HG03108 (cell line): ENCODE measurements at regions not wholly inside any gene's neighbourhood (a gene's known extent, or its start where the extent isn't known, plus 50 kb on each side); places are given as distances from the start of the nearest gene placed in this dataset.
"Not testable (repeated sequence)": the region's sequence is repeated elsewhere in the genome, so short reads cannot be mapped to it uniquely, and the experiment has no call there.

Experiments
- ATAC-seq: cut with Tn5 transposase; IDR thresholded peaks from one replicate; pipeline ENCODE4 v1.9.1; 2021; ENCODE audit warnings: moderate library complexity; ENCODE audit not compliant: unreplicated experiment

DNA sequence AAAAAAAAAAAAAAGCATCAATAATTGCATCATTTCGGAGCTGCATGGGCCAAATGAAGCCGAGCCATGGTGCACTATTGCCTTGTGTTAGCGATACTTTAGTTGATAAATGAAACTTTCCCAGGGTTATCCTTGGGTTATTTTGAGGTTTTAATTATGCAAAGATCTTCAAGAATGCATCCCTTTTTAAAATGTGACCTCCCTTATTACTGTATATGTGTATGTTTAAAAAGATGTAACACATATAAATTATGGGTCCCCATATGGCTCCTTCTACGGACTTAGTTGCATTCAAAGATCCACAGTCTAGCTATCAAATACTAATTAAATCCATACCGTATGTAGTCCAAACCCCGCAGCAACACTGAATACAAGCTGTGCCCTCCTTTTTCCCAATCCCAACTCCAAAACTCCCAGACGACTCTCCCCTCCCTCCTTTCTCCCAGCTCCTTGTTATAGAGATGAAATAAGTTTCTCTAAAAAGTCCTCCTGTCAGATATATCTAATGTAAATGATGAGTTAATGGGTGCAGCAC, 129.3 kb upstream of the MAP1LC3B2 start:
- no peak for ATAC-seq

GRCh38 chr12:116430911-116431565, 128.1 kb upstream of the MAP1LC3B2 start:
- ATAC-seq: no peak

DNA sequence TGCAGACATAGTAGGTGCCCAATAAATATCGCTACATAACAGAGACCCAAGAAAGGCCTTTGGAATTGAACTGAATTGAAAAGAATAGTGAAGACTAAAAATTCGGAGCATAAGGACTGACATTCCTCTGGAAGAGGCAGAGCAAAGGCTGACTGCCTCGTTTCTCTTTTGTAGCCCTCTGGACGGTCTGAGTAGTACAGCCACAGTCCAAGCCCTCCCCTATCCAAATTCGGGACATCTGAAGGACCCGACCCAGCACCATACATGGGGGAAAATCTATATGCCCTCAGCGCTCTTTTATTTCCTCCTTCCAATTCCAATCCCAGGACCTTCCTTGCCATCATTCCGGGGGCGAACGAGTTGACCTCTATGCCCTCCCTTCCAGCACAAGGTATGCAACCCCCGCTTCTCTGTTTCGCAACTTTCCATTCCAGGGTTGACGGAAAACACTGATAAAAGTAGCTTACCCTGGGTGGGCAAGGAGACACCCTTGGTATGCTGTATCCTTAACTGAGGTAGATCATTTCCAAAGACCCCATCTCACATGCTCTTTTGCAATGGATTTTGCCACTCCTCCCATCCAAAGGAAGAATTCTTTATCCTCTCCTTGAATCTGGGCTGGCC, 127.4 kb upstream of the MAP1LC3B2 start:
- no peak for ATAC-seq

- ATAC-seq: no peak
Observed at GRCh38 chr12:116432314-116432750, 126.8 kb upstream of the MAP1LC3B2 start.

- ATAC-seq: no peak
Observed at GRCh38 chr12:116433249-116433648, 125.9 kb upstream of the MAP1LC3B2 start.

- ATAC-seq: no peak
Observed at GRCh38 chr12:116434155-116435011, 124.8 kb upstream of the MAP1LC3B2 start.

GRCh38 chr12:116435984-116436383, 123.2 kb upstream of the MAP1LC3B2 start:
- ATAC-seq: no peak

- no peak for ATAC-seq
Observed at GRCh38 chr12:116436561-116437249, 122.5 kb upstream of the MAP1LC3B2 start.

DNA sequence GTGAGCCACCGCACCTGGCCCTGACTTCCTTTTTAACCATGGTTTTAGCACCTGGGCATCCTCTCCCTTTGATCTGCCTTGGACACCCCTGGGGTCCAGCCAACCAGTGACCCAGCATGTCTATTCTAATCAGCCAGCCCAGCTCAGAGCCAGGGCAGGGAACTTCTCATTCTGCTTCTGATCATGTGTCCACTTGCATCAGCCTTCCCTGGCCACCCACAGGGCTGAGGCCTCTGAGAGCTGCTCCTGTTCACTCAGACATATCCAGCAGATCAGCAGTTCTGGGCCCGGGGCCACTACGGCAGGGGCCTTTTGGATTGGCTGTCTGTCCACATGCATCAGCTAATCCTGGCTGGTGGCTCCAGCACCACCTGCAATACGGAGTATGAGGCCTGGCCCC, 117.9 kb upstream of the MAP1LC3B2 start:
- ATAC-seq: no peak

- ATAC-seq: no peak
Observed at GRCh38 chr12:116442304-116442703, 116.9 kb upstream of the MAP1LC3B2 start.

DNA sequence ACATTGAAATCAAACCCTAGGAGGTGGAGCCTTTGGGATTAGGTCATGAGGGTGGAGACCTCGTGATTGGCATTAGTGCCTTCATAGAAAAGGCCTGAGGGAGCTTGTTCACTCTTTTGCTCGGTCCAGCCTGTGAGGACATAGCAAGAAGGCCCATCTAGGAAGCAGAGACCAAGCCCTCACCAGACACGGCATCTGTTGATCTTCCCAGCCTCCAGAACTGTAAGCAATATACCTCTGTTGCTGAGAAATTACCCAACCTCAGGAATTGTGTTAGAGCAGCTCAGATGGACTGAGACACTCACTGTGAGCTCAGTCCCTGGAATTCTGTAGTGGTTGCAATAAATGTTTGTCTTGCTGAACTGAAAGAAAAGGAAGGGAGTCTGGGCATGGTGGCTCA, 116.2 kb upstream of the MAP1LC3B2 start:
- ATAC-seq: no peak

GRCh38 chr12:116443821-116444589, 115.2 kb upstream of the MAP1LC3B2 start:
- ATAC-seq: no peak

DNA sequence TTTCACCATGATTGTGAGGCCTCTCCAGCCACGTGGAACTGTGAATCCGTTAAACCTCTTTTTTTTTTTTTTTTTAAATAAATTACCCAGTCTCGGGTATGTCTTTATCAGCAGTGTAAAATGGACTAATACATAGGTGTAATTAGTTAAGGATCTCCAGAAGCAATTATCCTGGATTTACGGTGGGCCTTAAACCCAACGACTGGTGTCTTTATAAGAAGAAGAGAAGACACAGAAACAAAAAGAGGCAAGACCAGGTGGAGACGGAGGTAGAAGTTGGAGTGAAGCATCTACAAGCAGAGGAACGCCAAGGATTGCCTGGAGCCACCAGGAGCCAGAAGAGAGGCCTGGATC, 114.6 kb upstream of the MAP1LC3B2 start:
- ATAC-seq: no peak

DNA sequence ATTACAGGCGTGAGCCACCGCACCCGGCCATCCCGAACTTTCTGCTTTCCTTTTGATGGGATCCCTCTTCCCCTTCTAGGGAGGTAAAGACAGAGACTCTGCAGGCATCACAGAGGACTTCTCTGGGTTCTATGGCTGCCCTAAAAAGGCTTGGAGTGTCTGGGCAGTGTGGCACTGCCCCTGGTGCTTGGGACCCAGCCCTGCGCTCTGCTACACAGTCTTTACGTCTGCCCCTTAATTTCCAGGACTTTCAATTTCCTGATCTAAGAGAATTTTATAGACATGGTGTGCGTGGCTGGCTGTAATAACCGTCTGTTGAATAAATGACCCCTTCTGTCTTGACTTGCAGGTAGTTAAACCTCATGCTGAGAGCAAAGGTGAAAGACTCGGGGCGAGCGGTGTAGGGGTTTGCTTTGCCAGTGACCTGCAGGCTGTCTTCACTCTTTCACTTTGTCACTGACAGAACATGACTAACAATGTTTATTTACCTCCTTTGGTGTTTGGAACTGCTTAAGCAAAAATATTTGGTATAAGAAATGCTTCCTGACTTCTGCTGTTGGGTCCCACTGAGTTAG, 110.9 kb upstream of the MAP1LC3B2 start:
- no peak for ATAC-seq

DNA sequence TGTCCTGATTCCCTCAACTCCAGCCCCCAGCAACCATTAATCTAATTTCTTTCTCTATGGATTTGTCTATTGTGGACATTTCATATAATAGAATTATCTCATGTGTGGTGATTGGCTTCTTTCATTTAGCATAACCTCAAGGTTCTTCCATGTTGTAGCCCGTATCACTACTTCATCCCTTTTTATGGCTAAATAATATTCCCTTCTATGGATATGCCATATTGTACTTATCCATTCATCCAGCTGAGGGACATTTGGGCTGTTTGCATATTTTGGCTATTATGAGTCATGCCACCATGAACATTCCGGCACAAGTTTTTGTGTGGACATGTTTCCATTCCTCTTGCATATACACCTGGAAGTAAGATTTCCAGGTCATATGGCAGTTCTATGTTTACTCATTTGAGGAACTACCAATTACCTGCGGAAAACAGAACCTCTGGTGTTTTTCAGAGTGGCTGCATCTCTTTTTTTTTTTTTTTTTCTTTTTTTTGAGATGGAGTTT, 108.7 kb upstream of the MAP1LC3B2 start:
- ATAC-seq: no peak

- ATAC-seq: not testable (repeated sequence)
Observed at GRCh38 chr12:116452975-116453374, 106.2 kb upstream of the MAP1LC3B2 start.

GRCh38 chr12:116453631-116454030, 105.5 kb upstream of the MAP1LC3B2 start:
- no peak for ATAC-seq

- no peak for ATAC-seq
Observed at GRCh38 chr12:116454076-116454475, 105.1 kb upstream of the MAP1LC3B2 start.

DNA sequence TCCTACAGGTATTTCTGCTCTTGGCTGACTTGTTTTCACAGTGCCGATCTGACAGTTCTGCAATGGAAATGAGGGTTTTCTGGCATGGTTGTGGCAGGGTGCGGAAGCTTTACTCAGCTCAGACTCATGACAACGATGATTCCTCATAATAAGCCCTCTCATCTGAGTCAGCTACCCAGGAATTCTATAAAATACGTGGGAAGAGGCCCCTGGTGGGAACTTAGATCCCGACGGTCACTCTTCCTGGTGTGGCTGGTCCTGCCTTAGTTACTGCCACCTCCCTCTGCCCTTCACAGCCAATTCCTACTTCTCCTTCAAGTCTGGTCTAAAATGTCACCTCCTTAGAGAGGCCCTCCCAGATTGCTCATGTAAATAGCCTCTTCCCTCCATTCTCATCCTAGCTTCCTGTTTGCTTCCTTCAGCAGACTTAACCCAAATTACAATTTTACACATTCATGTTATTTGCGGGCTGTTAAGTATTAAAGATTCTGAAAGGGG, 104.2 kb upstream of the MAP1LC3B2 start:
- ATAC-seq: no peak
